A673 (cell line): ENCODE measurements at regions not wholly inside any gene's neighbourhood (a gene's known extent, or its start where the extent isn't known, plus 50 kb on each side); places are given as distances from the start of the nearest gene placed in this dataset.

ENCODE experiments used
- CTCF ChIP-seq: fragments of 300-800, 200-600 bp; sonication (generic); conservative IDR thresholded peaks from 2 replicates; pipeline ENCODE4 v1.5.1; 2017; ENCODE audit warnings: low read depth, mild to moderate bottlenecking, antibody characterized with exemption, low read length, moderate library complexity, mixed read lengths
- EZH2 ChIP-seq: fragments of 200-600 bp; sonication (generic); IDR thresholded peaks from 2 replicates; pipeline ENCODE4 v1.6.1; 2017; ENCODE audit warnings: borderline replicate concordance, low read depth, mild to moderate bottlenecking, mixed read lengths, antibody characterized with exemption, low read length; ENCODE audit not compliant: poor library complexity, severe bottlenecking

- TF ChIP-seq CTCF (no peak), EZH2 (no peak)
Measured at GRCh38 chr3:25170021-25170420, 258.0 kb upstream of the RARB start.
